C4-2B (cell line): ENCODE measurements at regions not wholly inside any gene's neighbourhood (a gene's known extent, or its start where the extent isn't known, plus 50 kb on each side); places are given as distances from the start of the nearest gene placed in this dataset.

Experiments
- ZFX ChIP-seq: fragments of 450-650 bp; IDR thresholded peaks from 2 replicates; pipeline ENCODE4 v1.6.1; 2017
- TF ChIP-seq, protein P1 (sequence below): fragments of 450-650 bp; conservative IDR thresholded peaks from 2 replicates; pipeline ENCODE4 v1.5.1; 2017; ENCODE audit warnings: mild to moderate bottlenecking

DNA sequence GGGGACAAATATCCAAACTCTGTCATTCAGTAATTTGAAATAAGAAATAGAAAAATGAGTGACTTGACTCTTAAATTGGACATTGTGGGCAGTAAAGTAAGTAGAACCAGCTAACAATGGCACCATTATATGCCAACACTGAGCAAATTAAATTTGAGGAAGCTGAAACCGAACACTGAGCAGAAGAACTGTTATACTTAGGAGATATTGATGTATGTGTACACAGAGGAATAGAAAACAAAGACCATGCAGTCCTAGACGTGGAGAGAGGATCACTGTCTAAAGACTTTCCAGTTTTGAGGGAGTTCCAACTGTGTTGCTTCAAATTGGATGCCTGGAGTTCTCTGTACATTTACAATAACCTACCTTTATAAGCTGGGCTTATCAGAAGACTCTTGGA lies 427.0 kb upstream of the EYS start:
- TF ChIP-seq, protein P1, sequence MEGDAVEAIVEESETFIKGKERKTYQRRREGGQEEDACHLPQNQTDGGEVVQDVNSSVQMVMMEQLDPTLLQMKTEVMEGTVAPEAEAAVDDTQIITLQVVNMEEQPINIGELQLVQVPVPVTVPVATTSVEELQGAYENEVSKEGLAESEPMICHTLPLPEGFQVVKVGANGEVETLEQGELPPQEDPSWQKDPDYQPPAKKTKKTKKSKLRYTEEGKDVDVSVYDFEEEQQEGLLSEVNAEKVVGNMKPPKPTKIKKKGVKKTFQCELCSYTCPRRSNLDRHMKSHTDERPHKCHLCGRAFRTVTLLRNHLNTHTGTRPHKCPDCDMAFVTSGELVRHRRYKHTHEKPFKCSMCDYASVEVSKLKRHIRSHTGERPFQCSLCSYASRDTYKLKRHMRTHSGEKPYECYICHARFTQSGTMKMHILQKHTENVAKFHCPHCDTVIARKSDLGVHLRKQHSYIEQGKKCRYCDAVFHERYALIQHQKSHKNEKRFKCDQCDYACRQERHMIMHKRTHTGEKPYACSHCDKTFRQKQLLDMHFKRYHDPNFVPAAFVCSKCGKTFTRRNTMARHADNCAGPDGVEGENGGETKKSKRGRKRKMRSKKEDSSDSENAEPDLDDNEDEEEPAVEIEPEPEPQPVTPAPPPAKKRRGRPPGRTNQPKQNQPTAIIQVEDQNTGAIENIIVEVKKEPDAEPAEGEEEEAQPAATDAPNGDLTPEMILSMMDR: no peak
- no peak for TF ChIP-seq ZFX
